ENCODE measurements at regions not wholly inside any gene's neighbourhood (a gene's known extent, or its start where the extent isn't known, plus 50 kb on each side); places are given as distances from the start of the nearest gene placed in this dataset.

GRCh38 chr2:149808556-149808955, 221.0 kb upstream of the MMADHC start:
- no peak overlapping the region for H3K27ac ChIP-seq
- TF ChIP-seq, protein P1, sequence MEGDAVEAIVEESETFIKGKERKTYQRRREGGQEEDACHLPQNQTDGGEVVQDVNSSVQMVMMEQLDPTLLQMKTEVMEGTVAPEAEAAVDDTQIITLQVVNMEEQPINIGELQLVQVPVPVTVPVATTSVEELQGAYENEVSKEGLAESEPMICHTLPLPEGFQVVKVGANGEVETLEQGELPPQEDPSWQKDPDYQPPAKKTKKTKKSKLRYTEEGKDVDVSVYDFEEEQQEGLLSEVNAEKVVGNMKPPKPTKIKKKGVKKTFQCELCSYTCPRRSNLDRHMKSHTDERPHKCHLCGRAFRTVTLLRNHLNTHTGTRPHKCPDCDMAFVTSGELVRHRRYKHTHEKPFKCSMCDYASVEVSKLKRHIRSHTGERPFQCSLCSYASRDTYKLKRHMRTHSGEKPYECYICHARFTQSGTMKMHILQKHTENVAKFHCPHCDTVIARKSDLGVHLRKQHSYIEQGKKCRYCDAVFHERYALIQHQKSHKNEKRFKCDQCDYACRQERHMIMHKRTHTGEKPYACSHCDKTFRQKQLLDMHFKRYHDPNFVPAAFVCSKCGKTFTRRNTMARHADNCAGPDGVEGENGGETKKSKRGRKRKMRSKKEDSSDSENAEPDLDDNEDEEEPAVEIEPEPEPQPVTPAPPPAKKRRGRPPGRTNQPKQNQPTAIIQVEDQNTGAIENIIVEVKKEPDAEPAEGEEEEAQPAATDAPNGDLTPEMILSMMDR (IDR thresholded peaks at IDR 0.05), result no peak
- TF ChIP-seq POLR2A (IDR thresholded peaks at IDR 0.05), result no peak
- no peaks in the 10 kb centered on the region for H3K27me3 ChIP-seq
- intact Hi-C loops (cut with DNase I; ENCODE audit: low total_unique reads), result no loop called here
- DNase-seq, result no peak
- no peak overlapping the region for H3K4me3 ChIP-seq
- H3K4me1 ChIP-seq, result no peaks in the 10 kb centered on the region
- H3K36me3 ChIP-seq, result no peaks in the 10 kb centered on the region
- H3K9me3 ChIP-seq, result no peaks in the 10 kb centered on the region

DNA sequence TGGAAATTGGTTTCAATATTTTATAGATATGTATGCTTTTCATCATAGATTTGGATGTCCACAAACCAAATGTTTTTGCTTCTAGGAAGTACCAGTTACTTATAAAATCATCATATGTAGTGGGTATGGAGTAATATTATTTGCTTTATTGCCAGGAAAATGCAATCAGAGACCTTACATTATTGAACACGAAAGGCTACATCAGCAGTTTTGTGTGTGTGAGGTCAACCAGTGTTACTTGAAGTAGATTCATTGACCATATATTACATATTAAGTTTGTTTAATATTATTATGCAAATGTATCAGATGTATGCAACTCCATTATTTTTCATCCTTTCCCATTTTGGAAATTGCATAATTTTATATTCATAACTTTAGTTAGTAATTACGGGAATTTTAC, 219.1 kb upstream of the MMADHC start:
- no peaks in the 10 kb centered on the region for H3K27me3 ChIP-seq
- no peak overlapping the region for H3K27ac ChIP-seq
- TF ChIP-seq, protein P1 (IDR thresholded peaks at IDR 0.05), result no peak
- TF ChIP-seq POLR2A (IDR thresholded peaks at IDR 0.05), result no peak
- no peaks in the 10 kb centered on the region for H3K9me3 ChIP-seq
- intact Hi-C loops (cut with DNase I; ENCODE audit: low total_unique reads), result no loop called here
- no peak overlapping the region for H3K4me3 ChIP-seq
- no peak for DNase-seq
- no peaks in the 10 kb centered on the region for H3K4me1 ChIP-seq
- no peaks in the 10 kb centered on the region for H3K36me3 ChIP-seq

DNA sequence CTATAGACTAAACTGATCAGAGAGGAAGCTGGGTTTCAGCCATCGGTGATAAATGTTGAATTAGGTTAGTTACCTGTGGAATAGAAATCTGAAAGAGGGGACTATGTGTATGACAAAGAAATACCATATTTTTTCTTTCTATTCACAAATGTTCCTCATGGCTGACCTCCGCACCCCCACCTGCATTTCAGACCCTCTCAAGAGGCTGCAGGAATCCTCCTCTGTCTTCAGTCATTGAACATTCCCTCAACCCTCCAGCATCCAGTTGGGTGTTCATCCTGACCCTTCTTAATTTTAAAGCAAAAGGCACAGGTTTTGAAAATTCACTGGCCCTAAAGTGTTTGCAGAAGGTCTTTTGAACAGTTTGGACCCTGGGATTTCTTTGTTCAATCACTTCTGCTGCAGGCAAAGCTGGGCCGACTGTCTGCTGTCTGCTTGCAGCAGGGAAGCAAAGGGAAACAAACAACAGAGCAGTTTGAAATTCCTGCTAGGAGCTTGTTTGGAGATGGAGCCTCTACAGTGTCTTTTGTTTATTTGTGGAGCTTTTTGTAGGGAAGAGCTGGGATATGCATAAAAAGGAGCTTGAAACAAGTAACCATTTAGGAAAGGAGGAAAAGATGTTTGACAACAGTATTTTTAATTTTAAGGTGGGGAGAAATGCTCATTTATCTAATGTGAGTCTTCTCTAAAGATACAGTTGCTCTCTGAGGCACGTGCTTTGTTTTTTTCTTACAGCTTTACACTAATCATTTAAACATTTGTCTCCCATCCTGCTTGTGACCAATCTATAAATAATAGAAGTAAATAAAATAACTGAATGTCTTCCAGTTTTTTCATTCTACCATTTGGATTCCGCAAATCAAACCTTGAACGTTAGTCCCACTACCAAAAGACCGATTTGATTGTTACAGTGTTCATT, 213.3 kb upstream of the MMADHC start:
- no peak for TF ChIP-seq POLR2A (IDR thresholded peaks at IDR 0.05)
- TF ChIP-seq, protein P1 (IDR thresholded peaks at IDR 0.05), result no peak
- H3K4me3 ChIP-seq, result no peak overlapping the region
- intact Hi-C loops (cut with DNase I; ENCODE audit: low total_unique reads), result no loop called here
- H3K27me3 ChIP-seq, result no peaks in the 10 kb centered on the region
- no peak for DNase-seq
- H3K36me3 ChIP-seq, result no peaks in the 10 kb centered on the region
- no peak overlapping the region for H3K27ac ChIP-seq
- no peaks in the 10 kb centered on the region for H3K9me3 ChIP-seq
- no peaks in the 10 kb centered on the region for H3K4me1 ChIP-seq

GRCh38 chr2:149799013-149799705, 211.6 kb upstream of the MMADHC start:
- H3K4me3 ChIP-seq, result no peak overlapping the region
- H3K4me1 ChIP-seq, result no peaks in the 10 kb centered on the region
- H3K27me3 ChIP-seq, result no peaks in the 10 kb centered on the region
- H3K36me3 ChIP-seq, result no peaks in the 10 kb centered on the region
- no peak for DNase-seq
- intact Hi-C loops (cut with DNase I; ENCODE audit: low total_unique reads), result no loop called here
- no peak for TF ChIP-seq POLR2A (IDR thresholded peaks at IDR 0.05)
- TF ChIP-seq, protein P1 (IDR thresholded peaks at IDR 0.05), result peak; percentile 20 to 53 (median 32)
- H3K9me3 ChIP-seq, result no peaks in the 10 kb centered on the region
- H3K27ac ChIP-seq, result no peak overlapping the region

- Histone ChIP-seq H3K4me1 (no peaks in the 10 kb centered on the region), H3K27ac (no peak overlapping the region), H3K4me3 (no peak overlapping the region), H3K36me3 (no peaks in the 10 kb centered on the region), H3K27me3 (no peaks in the 10 kb centered on the region), H3K9me3 (no peaks in the 10 kb centered on the region)
- intact Hi-C loops (cut with DNase I; ENCODE audit: low total_unique reads), result no loop called here
- DNase-seq, result no peak
- TF ChIP-seq POLR2A (IDR thresholded peaks at IDR 0.05), result no peak
- TF ChIP-seq, protein P1 (IDR thresholded peaks at IDR 0.05), result no peak
Measured at GRCh38 chr2:149797030-149797429, 209.5 kb upstream of the MMADHC start.
